EL (cell line): ENCODE measurements at regions not wholly inside any gene's neighbourhood (a gene's known extent, or its start where the extent isn't known, plus 50 kb on each side); places are given as distances from the start of the nearest gene placed in this dataset.
"Not testable (repeated sequence)": the region's sequence is repeated elsewhere in the genome, so short reads cannot be mapped to it uniquely, and the experiment has no call there.

Experiments used
- DNase-seq: peaks from one replicate; pipeline ENCODE4 v3.0.0-alpha.2; 2016

- not testable (repeated sequence) for DNase-seq
Observed at GRCh38 chrX:23458957-23459356, 124.3 kb downstream of the PTCHD1 start.

GRCh38 chrX:23465105-23465791, 130.6 kb downstream of the PTCHD1 start:
- DNase-seq, result no peak

- no peak for DNase-seq
Observed at GRCh38 chrX:23465985-23466384, 131.3 kb downstream of the PTCHD1 start.

GRCh38 chrX:23478056-23478455, 143.4 kb downstream of the PTCHD1 start:
- DNase-seq, result peak; percentile 59

- peak; percentile 2 for DNase-seq
Observed at GRCh38 chrX:23478561-23478960, 143.9 kb downstream of the PTCHD1 start.

GRCh38 chrX:23482561-23482960, 147.9 kb downstream of the PTCHD1 start:
- DNase-seq, result no peak

GRCh38 chrX:23483396-23483795, 148.7 kb downstream of the PTCHD1 start:
- DNase-seq, result no peak

GRCh38 chrX:23493941-23494374, 159.3 kb downstream of the PTCHD1 start:
- peak; percentile 28 for DNase-seq

- DNase-seq, result no peak
Observed at GRCh38 chrX:23494741-23495140, 160.1 kb downstream of the PTCHD1 start.

GRCh38 chrX:23497919-23498318, 163.3 kb downstream of the PTCHD1 start:
- no peak for DNase-seq

- no peak for DNase-seq
Observed at GRCh38 chrX:23501974-23502373, 165.3 kb upstream of the PRDX4 start.

- peak; percentile 79 for DNase-seq
Observed at GRCh38 chrX:23503835-23504539, 163.3 kb upstream of the PRDX4 start.

GRCh38 chrX:23504540-23504884, 162.8 kb upstream of the PRDX4 start:
- no peak for DNase-seq

- DNase-seq, result no peak
Observed at GRCh38 chrX:23504895-23505294, 162.4 kb upstream of the PRDX4 start.

- DNase-seq, result no peak
Observed at GRCh38 chrX:23505531-23506303, 161.6 kb upstream of the PRDX4 start.

GRCh38 chrX:23509256-23509655, 158.0 kb upstream of the PRDX4 start:
- DNase-seq, result no peak

GRCh38 chrX:23511793-23512192, 155.5 kb upstream of the PRDX4 start:
- DNase-seq, result no peak

GRCh38 chrX:23513121-23513520, 154.2 kb upstream of the PRDX4 start:
- DNase-seq, result no peak

GRCh38 chrX:23514082-23514481, 153.2 kb upstream of the PRDX4 start:
- DNase-seq, result no peak

- no peak for DNase-seq
Observed at GRCh38 chrX:23515028-23515427, 152.3 kb upstream of the PRDX4 start.

GRCh38 chrX:23523026-23523657, 144.2 kb upstream of the PRDX4 start:
- not testable (repeated sequence) for DNase-seq

- DNase-seq, result no peak
Observed at GRCh38 chrX:23524467-23524866, 142.8 kb upstream of the PRDX4 start.

GRCh38 chrX:23525531-23525930, 141.8 kb upstream of the PRDX4 start:
- no peak for DNase-seq
